ENCODE measurements at regions not wholly inside any gene's neighbourhood (a gene's known extent, or its start where the extent isn't known, plus 50 kb on each side); places are given as distances from the start of the nearest gene placed in this dataset.

DNA sequence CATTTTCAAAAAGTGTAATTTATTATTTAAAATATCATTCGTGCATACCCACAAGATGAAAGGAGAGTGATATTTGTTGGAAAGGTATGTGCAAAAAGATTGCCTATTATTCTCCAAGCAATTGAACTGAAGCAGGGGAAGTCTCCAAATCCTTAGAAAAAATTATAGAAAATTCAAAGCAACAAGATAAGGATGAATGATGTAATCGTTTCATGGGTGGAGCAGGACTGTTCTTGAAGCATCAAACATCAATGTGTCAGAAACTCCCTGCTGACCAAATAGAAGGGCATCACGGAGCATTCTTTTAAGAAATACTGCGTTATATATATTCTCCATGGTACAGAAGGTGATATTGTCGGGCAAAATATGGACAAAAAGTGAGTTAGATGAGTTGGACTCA, 87.9 kb upstream of the SPAG17 start:
- TF ChIP-seq, protein P1, sequence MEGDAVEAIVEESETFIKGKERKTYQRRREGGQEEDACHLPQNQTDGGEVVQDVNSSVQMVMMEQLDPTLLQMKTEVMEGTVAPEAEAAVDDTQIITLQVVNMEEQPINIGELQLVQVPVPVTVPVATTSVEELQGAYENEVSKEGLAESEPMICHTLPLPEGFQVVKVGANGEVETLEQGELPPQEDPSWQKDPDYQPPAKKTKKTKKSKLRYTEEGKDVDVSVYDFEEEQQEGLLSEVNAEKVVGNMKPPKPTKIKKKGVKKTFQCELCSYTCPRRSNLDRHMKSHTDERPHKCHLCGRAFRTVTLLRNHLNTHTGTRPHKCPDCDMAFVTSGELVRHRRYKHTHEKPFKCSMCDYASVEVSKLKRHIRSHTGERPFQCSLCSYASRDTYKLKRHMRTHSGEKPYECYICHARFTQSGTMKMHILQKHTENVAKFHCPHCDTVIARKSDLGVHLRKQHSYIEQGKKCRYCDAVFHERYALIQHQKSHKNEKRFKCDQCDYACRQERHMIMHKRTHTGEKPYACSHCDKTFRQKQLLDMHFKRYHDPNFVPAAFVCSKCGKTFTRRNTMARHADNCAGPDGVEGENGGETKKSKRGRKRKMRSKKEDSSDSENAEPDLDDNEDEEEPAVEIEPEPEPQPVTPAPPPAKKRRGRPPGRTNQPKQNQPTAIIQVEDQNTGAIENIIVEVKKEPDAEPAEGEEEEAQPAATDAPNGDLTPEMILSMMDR (conservative IDR thresholded peaks at IDR 0.05), result no peak
- no peak for TF ChIP-seq EZH2 (IDR thresholded peaks at IDR 0.05; ENCODE audit: low read depth)
